ENCODE measurements at regions not wholly inside any gene's neighbourhood (a gene's known extent, or its start where the extent isn't known, plus 50 kb on each side); places are given as distances from the start of the nearest gene placed in this dataset.

DNA sequence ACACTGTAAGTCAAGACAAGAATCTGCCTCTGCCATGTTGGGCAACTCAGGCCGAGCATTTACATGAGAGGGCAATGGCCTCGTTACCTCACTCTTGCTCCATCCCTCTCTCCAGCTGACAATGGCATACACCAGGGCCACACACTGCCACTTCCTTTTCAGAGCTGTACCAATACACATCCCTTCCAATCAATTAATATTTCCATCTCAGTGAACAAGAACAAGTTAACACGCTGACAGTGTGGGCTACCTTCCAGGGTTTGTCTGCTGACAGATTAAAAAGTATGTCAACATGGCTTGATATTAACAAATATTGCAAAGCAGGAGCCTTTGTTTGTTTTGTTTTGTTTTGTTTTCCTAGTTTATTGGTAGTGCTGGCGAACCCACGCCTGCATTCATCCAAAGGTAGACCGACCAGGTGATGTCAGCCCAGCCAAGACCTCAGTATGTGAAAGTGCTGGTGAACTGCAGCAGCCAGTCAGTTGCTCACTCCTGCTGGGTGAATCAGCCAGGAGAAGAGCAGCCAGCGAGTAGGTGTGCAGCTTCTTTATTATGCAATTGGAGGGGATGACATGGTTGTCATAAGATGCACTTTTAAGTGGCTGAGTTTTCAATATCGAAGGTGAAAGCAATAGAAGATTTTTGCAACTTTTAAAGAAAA lies 487.3 kb upstream of the JARID2 start:
- TF ChIP-seq POLR2AphosphoS5 (IDR thresholded peaks at IDR 0.05; ENCODE audit: low read length): no peak
- TF ChIP-seq POLR2A (IDR thresholded peaks at IDR 0.05; ENCODE audit: low read depth, low read length): no peak
- TF ChIP-seq CTCF (IDR thresholded peaks at IDR 0.05 in 2 of 3, conservative IDR thresholded peaks at IDR 0.05 in 1 of 3; ENCODE audit: control insufficient read depth in 2 of 3, extremely low read depth in 1 of 3, insufficient read depth in 1 of 3, low read depth in 3 of 3, low read length in 3 of 3): no peak
- TF ChIP-seq NBN (IDR thresholded peaks at IDR 0.05): no peak
- TF ChIP-seq RELA (IDR thresholded peaks at IDR 0.05; ENCODE audit: borderline replicate concordance, partially characterized antibody): no peak
- no peak for TF ChIP-seq GABPA (IDR thresholded peaks at IDR 0.05; ENCODE audit: low read depth)
- no peak for TF ChIP-seq HDAC2 (IDR thresholded peaks at IDR 0.05)
- TF ChIP-seq ZNF384 (IDR thresholded peaks at IDR 0.05; ENCODE audit: borderline replicate concordance, low read depth, low read length): no peak
- TF ChIP-seq EZH2 (IDR thresholded peaks at IDR 0.05; ENCODE audit: borderline replicate concordance, control insufficient read depth, low read depth, low read length): no peak
- no peak for TF ChIP-seq CHD1 (IDR thresholded peaks at IDR 0.05; ENCODE audit: low read depth, low read length)
- TF ChIP-seq EGR1 (IDR thresholded peaks at IDR 0.05; ENCODE audit: borderline replicate concordance in 1 of 2, low read depth in 2 of 2, low read length in 2 of 2): no peak

Data from GM12878 (cell line).